ENCODE measurements at regions not wholly inside any gene's neighbourhood (a gene's known extent, or its start where the extent isn't known, plus 50 kb on each side); places are given as distances from the start of the nearest gene placed in this dataset.

DNA sequence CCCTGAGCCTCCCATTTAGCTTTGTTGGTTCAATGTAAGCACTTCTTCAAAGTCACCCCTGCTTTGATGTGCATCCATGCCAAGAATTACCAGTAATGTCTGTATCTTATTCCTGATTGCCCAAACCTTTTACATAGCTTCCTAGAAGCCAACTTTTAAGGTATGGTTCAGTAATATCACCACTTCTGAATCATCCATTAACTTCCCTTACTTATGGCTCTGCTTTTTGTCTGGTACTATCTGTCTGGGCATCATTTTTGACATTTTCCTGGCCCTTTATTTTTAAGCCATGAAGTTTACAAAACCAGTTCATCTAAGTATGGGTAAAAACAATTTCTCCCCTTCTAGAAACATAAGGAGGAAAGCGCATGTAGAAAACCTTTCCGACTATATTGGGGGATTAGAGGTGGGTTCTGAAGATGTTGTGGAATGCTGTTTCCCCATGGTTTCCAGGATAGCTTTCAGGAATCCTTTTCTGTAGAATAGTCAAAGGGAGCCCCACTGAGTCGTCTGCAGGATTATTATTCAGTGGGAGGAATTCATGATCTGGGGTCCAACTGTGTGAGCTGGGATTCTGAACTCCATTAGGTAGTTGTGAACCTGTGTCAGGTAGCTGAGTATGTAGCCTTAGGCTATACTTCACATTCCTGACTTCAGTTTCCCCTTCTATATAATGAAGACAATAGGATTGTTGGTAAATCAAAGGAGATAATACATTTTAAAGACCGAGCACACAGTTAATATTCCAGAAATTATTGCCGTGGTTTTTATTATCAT, 163.8 kb downstream of the SUCLA2 start:
- intact Hi-C loops (cut with micrococcal nuclease): no loop called here
- TF ChIP-seq CTCF (IDR thresholded peaks at IDR 0.05): no peak
- no peak for TF ChIP-seq EZH2 (IDR thresholded peaks at IDR 0.05; ENCODE audit: borderline replicate concordance, insufficient read depth, low read depth, low read length, poor library complexity, severe bottlenecking)
- Histone ChIP-seq H3K27me3 (replicated peaks in 1 of 4; ENCODE audit: control extremely low read depth in 1 of 4, control insufficient read depth in 3 of 4, insufficient read depth in 4 of 4, low read length in 3 of 4) (no peaks in the 10 kb centered on the region), H3K4me1 (ENCODE audit: control insufficient read depth in 2 of 2, insufficient read depth in 2 of 2, low read length in 2 of 2) (no peaks in the 10 kb centered on the region), H3K27ac (ENCODE audit: low read length in 2 of 2) (no peak overlapping the region), H3K4me2 (replicated peaks; ENCODE audit: low read depth, low read length, poor library complexity, severe bottlenecking) (no peak overlapping the region), H3K4me3 (ENCODE audit: control extremely low read depth in 1 of 5, extremely low read depth in 1 of 5, insufficient read depth in 1 of 5, low read depth in 2 of 5, low read length in 4 of 5) (no peak overlapping the region), H2AFZ (ENCODE audit: insufficient read depth, low read depth, low read length, poor library complexity, severe bottlenecking) (no peak overlapping the region), H4K20me1 (ENCODE audit: control insufficient read depth, insufficient read depth, low read length, poor library complexity, severe bottlenecking) (no peaks in the 10 kb centered on the region), H3K36me3 (replicated peaks in 1 of 2; ENCODE audit: control extremely low read depth in 1 of 2, control insufficient read depth in 1 of 2, extremely low read depth in 1 of 2, insufficient read depth in 2 of 2, low read length in 1 of 2) (no peaks in the 10 kb centered on the region), H3K9me3 (ENCODE audit: control extremely low read depth in 1 of 3, control insufficient read depth in 2 of 3, insufficient read depth in 1 of 3, low read length in 2 of 3) (no peaks in the 10 kb centered on the region), H3K79me2 (ENCODE audit: control insufficient read depth, insufficient read depth, low read length) (no peaks in the 10 kb centered on the region), H3K9ac (ENCODE audit: low read length) (no peak overlapping the region)
- DNase-seq (no peak), ATAC-seq (ENCODE audit: low read depth) (no peak)
- no peaks in the 10 kb centered on the region for H3K9me3 Mint-ChIP-seq (ENCODE audit: insufficient read depth)
- ChIA-PET CTCF (interaction anchor here (0.6 kb wide), 1 partner anchor 1073 kb away, joined by 3 read pairs; no protein-coding TSS in a partner anchor), POLR2A (no interaction called here)
- no peak overlapping the region for H3K27ac Mint-ChIP-seq
- H3K4me1 Mint-ChIP-seq: peaks cover 1% of the 10 kb centered on the region
- no peaks in the 10 kb centered on the region for H3K27me3 Mint-ChIP-seq
- WGBS (ENCODE audit: insufficient coverage): 94% methylated on average over 3 of the region's 5 CpGs
- no peak overlapping the region for H3K4me3 Mint-ChIP-seq

DNA sequence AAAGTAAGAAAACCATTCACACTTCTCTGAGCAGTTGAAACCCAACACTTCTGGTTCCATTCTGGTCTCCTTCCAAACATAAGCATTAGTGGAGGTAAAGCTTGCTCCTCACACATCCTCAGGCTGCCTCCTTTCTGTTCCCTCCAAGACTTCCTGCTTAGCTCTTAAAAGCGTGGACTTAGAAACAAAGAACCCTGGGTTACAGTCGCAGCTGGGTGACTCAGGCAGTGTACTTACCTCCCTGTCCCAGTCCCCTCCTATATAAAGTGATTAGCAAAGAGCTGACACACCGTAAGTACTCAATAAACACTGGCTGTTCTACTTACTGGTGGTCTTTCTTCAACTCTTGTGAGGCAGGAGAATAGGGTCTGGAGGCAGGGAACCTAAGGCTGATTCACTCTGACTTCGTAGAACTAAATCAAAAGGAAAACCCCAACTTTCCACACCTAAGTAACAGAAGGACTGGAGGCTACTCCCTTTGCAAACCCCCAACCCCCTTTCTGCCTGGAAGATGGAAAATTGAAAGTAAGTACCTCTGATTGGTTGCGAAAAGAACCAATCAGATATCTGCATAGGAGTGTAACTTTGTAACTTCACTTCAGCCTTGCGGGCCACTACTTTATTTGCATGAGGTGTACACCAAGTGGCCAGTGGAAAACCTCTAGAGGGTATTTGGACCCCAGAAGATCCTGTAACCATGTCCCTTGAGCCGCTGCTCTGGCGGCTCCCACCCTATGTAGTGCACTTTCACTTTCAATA, 165.4 kb downstream of the SUCLA2 start:
- Histone ChIP-seq H3K4me2 (replicated peaks; ENCODE audit: low read depth, low read length, poor library complexity, severe bottlenecking) (no peak overlapping the region), H3K4me3 (ENCODE audit: control extremely low read depth in 1 of 5, extremely low read depth in 1 of 5, insufficient read depth in 1 of 5, low read depth in 2 of 5, low read length in 4 of 5) (peak overlapping the region in 1 of 5 experiments; percentile 15), H3K36me3 (replicated peaks in 1 of 2; ENCODE audit: control extremely low read depth in 1 of 2, control insufficient read depth in 1 of 2, extremely low read depth in 1 of 2, insufficient read depth in 2 of 2, low read length in 1 of 2) (no peaks in the 10 kb centered on the region), H4K20me1 (ENCODE audit: control insufficient read depth, insufficient read depth, low read length, poor library complexity, severe bottlenecking) (no peaks in the 10 kb centered on the region), H3K9ac (ENCODE audit: low read length) (no peak overlapping the region), H3K27me3 (replicated peaks in 1 of 4; ENCODE audit: control extremely low read depth in 1 of 4, control insufficient read depth in 3 of 4, insufficient read depth in 4 of 4, low read length in 3 of 4) (no peaks in the 10 kb centered on the region), H2AFZ (ENCODE audit: insufficient read depth, low read depth, low read length, poor library complexity, severe bottlenecking) (peak overlapping the region; percentile 5), H3K27ac (ENCODE audit: low read length in 2 of 2) (no peak overlapping the region), H3K9me3 (ENCODE audit: control extremely low read depth in 1 of 3, control insufficient read depth in 2 of 3, insufficient read depth in 1 of 3, low read length in 2 of 3) (no peaks in the 10 kb centered on the region), H3K4me1 (ENCODE audit: control insufficient read depth in 2 of 2, insufficient read depth in 2 of 2, low read length in 2 of 2) (no peaks in the 10 kb centered on the region), H3K79me2 (ENCODE audit: control insufficient read depth, insufficient read depth, low read length) (no peaks in the 10 kb centered on the region)
- ATAC-seq (ENCODE audit: low read depth) (no peak), DNase-seq (no peak)
- ChIA-PET CTCF (no interaction called here), POLR2A (no interaction called here)
- H3K9me3 Mint-ChIP-seq (ENCODE audit: insufficient read depth): no peaks in the 10 kb centered on the region
- no peak overlapping the region for H3K27ac Mint-ChIP-seq
- intact Hi-C loops (cut with micrococcal nuclease): no loop called here
- 92% methylated on average over 5 of the region's 8 CpGs for WGBS (ENCODE audit: insufficient coverage)
- TF ChIP-seq EZH2 (IDR thresholded peaks at IDR 0.05; ENCODE audit: borderline replicate concordance, insufficient read depth, low read depth, low read length, poor library complexity, severe bottlenecking) (no peak), CTCF (IDR thresholded peaks at IDR 0.05) (no peak)
- H3K27me3 Mint-ChIP-seq: no peaks in the 10 kb centered on the region
- peak overlapping the region; percentile 34 for H3K4me3 Mint-ChIP-seq
- peaks cover 1% of the 10 kb centered on the region for H3K4me1 Mint-ChIP-seq

Measured in B cell (primary cell).